Germinal center (tissue), 1 donor: ENCODE measurements at regions not wholly inside any gene's neighbourhood (a gene's known extent, or its start where the extent isn't known, plus 50 kb on each side); places are given as distances from the start of the nearest gene placed in this dataset.
"Not testable (repeated sequence)": the region's sequence is repeated elsewhere in the genome, so short reads cannot be mapped to it uniquely, and the experiment has no call there.

ENCODE experiments used
- DNase-seq: peaks from one replicate; pipeline ENCODE4 v3.0.0; 2012; ENCODE audit warnings: mixed read lengths, low spot score

GRCh38 chr2:168300460-168300859 lies 53.1 kb upstream of the STK39 start:
- DNase-seq, result no peak

- no peak for DNase-seq
Observed at GRCh38 chr2:168304024-168304681, 56.8 kb upstream of the STK39 start.

GRCh38 chr2:168307379-168307778 lies 60.0 kb upstream of the STK39 start:
- DNase-seq, result no peak

- DNase-seq, result no peak
Observed at GRCh38 chr2:168310580-168310979, 63.2 kb upstream of the STK39 start.

- DNase-seq, result no peak
Observed at GRCh38 chr2:168311261-168311910, 64.0 kb upstream of the STK39 start.

- no peak for DNase-seq
Observed at GRCh38 chr2:168312036-168312822, 64.8 kb upstream of the STK39 start.

- no peak for DNase-seq
Observed at GRCh38 chr2:168314236-168314635, 66.8 kb upstream of the STK39 start.

- DNase-seq, result no peak
Observed at GRCh38 chr2:168315331-168316072, 68.1 kb upstream of the STK39 start.

GRCh38 chr2:168316073-168316440 lies 68.7 kb upstream of the STK39 start:
- no peak for DNase-seq

GRCh38 chr2:168317282-168317681 lies 69.9 kb upstream of the STK39 start:
- DNase-seq, result no peak

GRCh38 chr2:168320267-168320666 lies 72.9 kb upstream of the STK39 start:
- DNase-seq, result no peak

- no peak for DNase-seq
Observed at GRCh38 chr2:168322325-168323007, 75.1 kb upstream of the STK39 start.

- DNase-seq, result no peak
Observed at GRCh38 chr2:168323529-168324021, 76.2 kb upstream of the STK39 start.

GRCh38 chr2:168326572-168326971 lies 79.2 kb upstream of the STK39 start:
- DNase-seq, result no peak

GRCh38 chr2:168327328-168327727 lies 79.9 kb upstream of the STK39 start:
- no peak for DNase-seq

GRCh38 chr2:168328421-168328820 lies 81.0 kb upstream of the STK39 start:
- DNase-seq, result no peak

- DNase-seq, result no peak
Observed at GRCh38 chr2:168330624-168331423, 83.4 kb upstream of the STK39 start.

- not testable (repeated sequence) for DNase-seq
Observed at GRCh38 chr2:168335254-168335653, 87.9 kb upstream of the STK39 start.

- DNase-seq, result peak; percentile 38
Observed at GRCh38 chr2:168336786-168337388, 89.5 kb upstream of the STK39 start.

GRCh38 chr2:168338292-168338691 lies 90.9 kb upstream of the STK39 start:
- DNase-seq, result no peak
